ENCODE measurements at regions not wholly inside any gene's neighbourhood (a gene's known extent, or its start where the extent isn't known, plus 50 kb on each side); places are given as distances from the start of the nearest gene placed in this dataset.
"Not testable (repeated sequence)": the region's sequence is repeated elsewhere in the genome, so short reads cannot be mapped to it uniquely, and the experiment has no call there.

DNA sequence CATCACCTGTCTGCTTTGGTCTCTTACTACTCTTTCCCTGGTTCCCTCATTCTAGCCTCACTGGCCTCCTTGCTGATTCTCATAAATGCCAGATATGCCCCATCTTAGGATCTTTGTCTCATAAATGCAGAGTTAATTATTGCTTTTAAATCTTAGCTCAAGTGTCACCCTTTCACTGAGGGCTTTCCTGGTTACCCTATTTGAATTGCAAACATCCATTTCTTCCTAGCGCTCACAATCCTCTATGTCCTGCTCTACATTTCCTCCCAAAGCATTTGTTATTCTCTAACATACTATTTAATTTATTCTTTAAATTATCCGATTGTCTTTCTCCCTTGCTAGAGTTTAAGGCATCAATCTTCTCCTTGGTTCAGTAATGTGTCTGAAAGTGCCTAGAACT, 296.5 kb upstream of the ADGRL4 start:
- no peak for DNase-seq (ENCODE audit: low spot score)
- no peak for FAIRE-seq

DNA sequence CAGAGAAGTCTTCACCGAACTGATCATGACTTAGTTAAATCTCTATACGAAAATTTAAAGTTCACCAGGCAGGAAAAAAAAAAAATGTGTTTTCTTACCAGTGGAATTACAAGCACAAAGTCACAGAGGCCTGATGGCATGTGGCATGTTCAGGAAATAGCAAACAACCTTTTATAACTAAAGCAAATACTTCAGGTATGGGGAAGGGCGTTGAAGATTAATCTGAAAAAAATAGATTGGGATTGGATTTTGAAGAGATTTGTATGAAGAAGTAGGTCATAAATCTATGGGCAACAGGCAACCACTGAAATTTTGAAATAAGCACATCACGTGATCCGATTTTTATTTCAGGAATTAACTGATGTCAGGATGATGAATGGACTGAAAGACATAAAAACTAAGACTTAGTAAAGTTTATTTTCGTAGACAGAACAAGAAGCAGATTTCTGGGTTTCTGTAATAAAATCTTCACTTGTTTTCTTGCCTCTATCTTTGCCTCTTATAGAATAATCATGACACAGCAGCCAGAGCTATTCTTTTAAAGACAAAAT, 295.9 kb upstream of the ADGRL4 start:
- DNase-seq (ENCODE audit: low spot score), result no peak
- FAIRE-seq, result no peak

DNA sequence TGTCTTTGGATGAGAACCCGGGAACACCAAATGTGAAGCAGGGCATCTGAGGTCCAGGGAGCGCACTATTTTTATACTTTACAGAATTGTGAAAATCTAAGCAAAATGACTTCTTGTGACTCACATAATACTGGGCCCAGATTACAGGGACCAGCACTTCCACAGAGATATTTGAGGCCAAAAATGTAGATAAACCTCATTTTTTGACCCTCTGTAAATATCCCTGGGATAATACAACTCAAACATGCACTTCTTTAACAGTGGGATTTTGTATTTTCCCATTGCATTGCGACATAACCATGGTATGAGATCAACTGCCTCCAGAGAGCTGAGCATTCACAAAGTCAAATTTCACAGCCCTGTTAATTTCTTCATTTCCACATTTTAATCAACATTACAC, 289.4 kb upstream of the ADGRL4 start:
- no peak for DNase-seq (ENCODE audit: low spot score)
- FAIRE-seq, result no peak

- DNase-seq (ENCODE audit: low spot score), result no peak
- FAIRE-seq, result no peak
These were observed 287.1 kb upstream of the ADGRL4 start for GRCh38 chr1:79293611-79294010.

- FAIRE-seq, result no peak
- no peak for DNase-seq (ENCODE audit: low spot score)
These were observed 284.5 kb upstream of the ADGRL4 start for GRCh38 chr1:79290927-79291474.

- no peak for DNase-seq (ENCODE audit: low spot score)
- FAIRE-seq, result no peak
These were observed 281.5 kb upstream of the ADGRL4 start for GRCh38 chr1:79287982-79288381.

- no peak for FAIRE-seq
- DNase-seq (ENCODE audit: low spot score), result no peak
These were observed 279.1 kb upstream of the ADGRL4 start for GRCh38 chr1:79285667-79286066.

DNA sequence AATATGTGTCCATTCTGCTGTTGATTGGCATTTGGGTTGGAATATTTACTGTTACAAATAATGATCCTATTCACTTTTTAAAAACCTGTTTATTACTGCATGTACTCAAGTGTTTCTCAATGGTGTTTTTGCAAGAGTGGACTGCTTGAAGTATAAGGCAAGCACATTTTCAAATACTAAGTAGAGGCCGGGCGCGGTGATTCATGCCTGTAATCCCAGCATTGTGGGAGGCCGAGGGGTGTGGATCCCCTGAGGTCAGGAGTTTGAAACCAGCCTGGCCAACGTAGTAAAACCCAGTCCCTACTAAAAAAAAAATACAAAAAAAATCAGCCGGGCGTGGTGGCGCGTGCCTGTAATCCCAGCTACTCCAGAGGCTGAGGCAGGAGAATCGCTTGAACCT, 276.9 kb upstream of the ADGRL4 start:
- no peak for DNase-seq (ENCODE audit: low spot score)
- FAIRE-seq, result no peak

GRCh38 chr1:79281442-79281841, 274.9 kb upstream of the ADGRL4 start:
- FAIRE-seq, result no peak
- DNase-seq (ENCODE audit: low spot score), result no peak

DNA sequence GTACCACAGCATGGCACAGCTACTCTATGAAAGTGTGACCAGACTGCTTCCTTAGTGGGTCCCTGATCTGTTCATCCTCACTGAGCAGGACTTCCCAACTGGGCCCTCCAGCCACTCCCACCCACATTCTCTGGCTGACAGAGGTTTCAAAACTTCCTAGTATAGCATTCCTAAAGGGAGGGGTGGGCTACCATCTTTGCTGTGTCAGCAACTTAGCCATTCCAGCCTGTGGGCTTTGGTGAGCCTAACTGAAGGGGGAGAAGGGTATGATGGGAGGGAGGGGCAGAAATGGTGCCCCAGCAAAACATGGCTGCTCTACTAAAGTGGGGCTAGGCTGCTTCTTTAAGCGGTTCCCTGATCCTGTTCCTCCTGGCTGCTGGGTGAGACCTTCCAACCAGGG, 265.2 kb upstream of the ADGRL4 start:
- DNase-seq (ENCODE audit: low spot score), result no peak

DNA sequence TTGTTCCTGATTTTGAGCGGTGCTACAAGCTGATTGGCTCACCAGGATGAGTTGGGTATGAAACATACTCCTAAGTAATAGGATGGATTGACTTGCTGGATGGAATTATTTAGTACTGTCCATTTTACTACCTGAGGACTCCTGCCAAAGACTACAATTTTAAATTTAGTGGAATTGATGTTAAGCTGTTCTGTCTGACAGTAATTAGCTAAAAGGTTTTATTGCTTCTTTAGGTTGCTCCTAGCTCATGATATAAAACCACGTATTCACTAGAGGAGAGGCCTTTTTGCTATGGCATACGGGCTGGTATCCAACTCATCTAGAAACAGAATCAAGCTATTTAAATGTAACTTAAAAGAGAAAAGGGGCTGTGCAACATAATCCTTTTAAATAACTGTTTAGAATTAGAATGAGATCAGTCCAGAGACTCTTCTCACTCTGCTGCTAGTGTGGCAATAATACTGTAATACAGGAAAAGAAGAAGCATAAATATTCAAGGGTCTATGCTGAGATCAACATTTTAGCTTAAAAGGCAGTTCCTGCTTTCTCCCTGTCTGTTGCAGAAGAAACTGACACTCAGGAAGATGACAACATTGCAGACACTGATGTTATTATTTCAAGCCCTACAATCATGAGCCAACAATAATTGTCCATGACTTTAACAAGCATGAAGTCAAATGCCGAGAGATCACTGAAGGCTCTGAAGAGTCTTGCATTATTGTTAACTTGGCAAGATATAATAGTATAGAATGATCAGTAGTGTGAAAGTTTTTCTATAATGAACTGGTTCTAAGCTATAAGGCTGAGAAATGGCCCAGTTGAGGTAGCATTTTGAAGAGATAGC, 258.7 kb upstream of the ADGRL4 start:
- no peak for DNase-seq (ENCODE audit: low spot score)
- FAIRE-seq, result no peak

More for the DNA sequence above, 265.2 kb upstream of the ADGRL4 start:
- no peak for FAIRE-seq

GRCh38 chr1:79264285-79264684, 257.8 kb upstream of the ADGRL4 start:
- FAIRE-seq, result no peak
- DNase-seq (ENCODE audit: low spot score), result no peak

DNA sequence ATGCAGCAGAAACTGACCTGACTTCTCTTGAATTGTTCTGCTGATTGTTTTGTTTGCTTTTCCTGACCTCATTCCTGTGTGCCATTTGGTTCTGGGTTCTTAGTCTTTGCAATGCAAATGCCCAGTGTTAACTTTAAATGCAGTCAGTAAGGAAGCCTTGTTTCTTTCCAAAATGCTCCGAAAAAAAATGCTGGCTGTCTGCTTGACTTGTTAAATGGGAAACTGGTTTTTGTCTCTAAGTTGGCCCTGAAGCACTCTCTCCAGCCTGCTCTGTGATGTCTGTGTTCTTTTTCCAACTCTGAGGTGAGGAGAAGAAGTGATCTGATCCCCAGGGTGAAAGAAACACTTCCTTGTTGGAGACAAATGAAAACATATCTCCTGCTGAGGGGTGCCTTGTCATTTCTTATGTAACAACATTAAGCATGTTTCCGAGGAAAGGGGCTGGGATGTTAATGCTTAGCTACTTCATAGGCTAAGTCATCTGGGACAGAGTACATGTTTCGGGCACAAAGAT, 256.3 kb upstream of the ADGRL4 start:
- no peak for DNase-seq (ENCODE audit: low spot score)
- FAIRE-seq, result no peak

DNA sequence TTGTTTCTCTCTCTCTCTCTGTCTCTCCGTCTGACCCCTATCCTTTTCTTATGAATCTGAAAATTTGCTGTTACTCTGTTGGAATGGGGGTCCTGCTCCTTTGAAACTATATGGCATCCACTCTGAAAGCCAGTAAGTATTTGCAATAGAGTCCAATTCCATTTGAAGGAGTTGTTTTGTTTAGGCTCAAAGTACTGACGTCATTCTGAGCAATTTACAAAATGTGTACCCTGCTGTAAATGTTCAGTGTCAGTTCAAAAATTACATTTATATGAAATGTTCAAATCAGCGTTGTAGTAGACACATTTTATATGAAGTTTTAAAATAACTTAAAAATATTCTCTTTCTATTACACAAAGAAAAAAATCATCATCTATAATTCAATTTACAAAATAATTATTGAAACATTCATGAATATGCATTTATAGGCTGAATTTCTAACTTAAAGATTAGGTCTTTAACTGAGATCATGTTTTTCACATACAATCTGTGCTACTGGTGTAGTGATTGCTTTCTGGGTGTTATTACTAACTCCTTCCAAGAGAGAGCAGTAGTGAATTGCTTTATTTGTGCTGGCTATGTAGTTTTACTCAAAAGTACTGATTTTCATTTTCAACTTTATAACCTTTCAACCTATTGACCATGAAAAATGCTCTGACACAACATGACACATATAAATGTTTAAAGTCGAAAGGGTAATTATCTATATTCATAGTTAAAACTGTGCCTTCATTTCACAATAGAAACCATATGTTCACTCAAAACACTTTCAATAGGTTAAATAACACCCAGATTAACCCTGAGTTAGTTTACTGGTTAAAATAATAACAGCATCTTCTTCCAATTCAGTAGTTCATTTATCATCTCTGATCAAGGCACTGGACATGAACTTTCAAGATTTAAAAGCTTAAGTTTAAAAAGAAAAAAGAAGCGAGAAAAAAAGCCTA, 253.1 kb upstream of the ADGRL4 start:
- no peak for FAIRE-seq
- peak; percentile 16 for DNase-seq (ENCODE audit: low spot score)

DNA sequence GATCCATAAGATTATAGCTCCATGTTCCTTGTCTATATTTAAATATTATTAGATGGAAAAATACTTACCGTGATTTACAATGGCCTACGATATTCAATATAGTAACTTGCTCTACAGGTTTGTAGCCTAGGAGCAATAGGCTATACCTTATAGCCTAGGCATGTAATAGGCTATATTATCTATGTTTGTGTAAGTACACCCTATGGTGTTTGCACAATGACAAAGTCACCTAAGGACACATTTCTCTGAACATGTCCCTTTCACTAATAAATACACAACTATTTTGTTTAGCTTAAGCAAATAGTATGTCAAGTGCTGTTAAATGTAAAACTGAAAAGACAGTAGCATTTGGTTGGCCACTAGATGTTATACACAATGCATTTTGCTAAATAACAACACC, 248.9 kb upstream of the ADGRL4 start:
- no peak for FAIRE-seq
- no peak for DNase-seq (ENCODE audit: low spot score)

DNA sequence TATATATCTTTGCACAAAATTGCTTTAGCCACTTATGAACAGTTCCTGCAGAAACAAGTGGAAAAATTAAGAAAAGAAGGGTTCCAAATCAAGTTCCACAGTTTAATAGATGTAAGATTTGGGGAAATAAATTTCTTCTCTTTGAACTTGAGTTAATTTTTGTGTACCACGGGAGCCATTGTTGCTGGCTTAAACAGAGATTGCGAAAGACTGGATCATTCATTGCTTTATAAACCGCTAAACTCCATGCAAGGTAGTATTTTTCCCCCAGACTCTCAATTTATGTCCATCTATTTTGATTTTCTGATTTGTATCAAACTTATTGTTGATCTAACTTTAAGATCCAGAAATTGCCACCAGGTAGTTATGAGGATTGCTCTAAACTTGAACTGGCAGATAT, 246.1 kb upstream of the ADGRL4 start:
- FAIRE-seq (no peak), DNase-seq (ENCODE audit: low spot score) (no peak)

- DNase-seq (ENCODE audit: low spot score), result no peak
- FAIRE-seq, result no peak
These were observed 233.3 kb upstream of the ADGRL4 start for GRCh38 chr1:79239840-79240239.

GRCh38 chr1:79235301-79236002, 228.9 kb upstream of the ADGRL4 start:
- FAIRE-seq (no peak), DNase-seq (ENCODE audit: low spot score) (no peak)

DNA sequence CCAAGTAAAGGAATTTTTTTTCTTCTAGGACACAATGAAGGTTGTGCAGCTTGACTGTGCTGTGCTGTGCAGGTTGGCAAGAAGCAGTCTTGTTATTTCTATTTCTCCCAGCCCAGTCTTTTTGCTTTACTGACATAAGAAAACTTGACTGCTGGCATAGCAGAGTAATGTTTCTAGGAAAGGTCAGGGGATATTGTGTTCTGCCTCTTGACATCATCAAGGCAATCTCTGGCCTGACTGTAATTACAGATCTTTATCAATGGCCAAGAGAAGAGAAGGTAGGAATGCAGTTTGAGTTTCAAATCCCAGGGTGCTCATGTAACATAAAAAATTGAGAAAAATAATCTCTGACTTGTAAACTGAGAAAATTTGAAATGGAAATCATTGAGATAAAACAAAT, 226.3 kb upstream of the ADGRL4 start:
- no peak for DNase-seq (ENCODE audit: low spot score)
- no peak for FAIRE-seq

- not testable (repeated sequence) for FAIRE-seq; DNase-seq (ENCODE audit: low spot score)
These were observed 224.2 kb upstream of the ADGRL4 start for GRCh38 chr1:79230751-79231150.

DNA sequence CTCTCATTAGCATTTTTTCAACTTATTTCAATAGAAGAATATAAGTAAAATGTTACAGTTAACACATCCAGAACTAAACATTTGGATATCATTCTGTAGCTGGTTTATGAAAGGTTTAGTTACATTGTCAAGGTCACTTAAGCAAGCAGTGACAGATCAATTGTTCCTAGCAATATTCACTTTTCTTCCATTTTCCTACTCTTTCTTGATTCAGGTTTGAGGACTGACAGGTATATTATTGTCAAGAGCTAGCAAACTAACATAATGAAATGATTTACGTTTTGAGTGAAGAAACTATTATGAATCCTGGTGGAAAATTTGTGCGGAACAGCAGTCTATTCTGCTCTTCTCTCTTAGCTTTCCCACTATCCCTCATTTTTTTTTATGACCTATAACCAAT, 220.4 kb upstream of the ADGRL4 start:
- FAIRE-seq (no peak), DNase-seq (ENCODE audit: low spot score) (no peak)

All from urothelium cell line (cell line).